HG03103 (cell line): ENCODE measurements at regions not wholly inside any gene's neighbourhood (a gene's known extent, or its start where the extent isn't known, plus 50 kb on each side); places are given as distances from the start of the nearest gene placed in this dataset.

Source experiments
- ATAC-seq: cut with Tn5 transposase; IDR thresholded peaks from one replicate; pipeline ENCODE4 v1.9.1; 2021; ENCODE audit warnings: low read depth; ENCODE audit not compliant: unreplicated experiment

DNA sequence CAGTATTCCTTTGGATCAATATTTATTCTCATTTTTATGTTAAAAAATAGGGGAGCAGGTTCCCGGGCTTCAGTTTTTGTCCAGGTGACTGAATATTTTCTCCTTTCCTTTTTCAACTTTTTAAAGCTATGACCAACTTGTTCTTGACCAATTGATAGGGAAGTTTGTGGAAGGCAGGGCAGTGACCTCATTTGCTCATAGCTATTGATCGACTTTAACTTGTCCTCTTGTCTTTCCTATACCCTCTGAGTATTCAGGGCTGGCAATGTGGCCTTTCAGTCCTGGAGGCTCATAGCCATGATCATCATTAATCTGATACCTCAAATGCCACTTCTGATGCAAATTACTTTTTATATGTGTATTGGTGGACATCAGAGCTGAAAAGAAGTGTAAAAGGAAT lies 448.8 kb downstream of the KIF16B start:
- ATAC-seq: no peak

DNA sequence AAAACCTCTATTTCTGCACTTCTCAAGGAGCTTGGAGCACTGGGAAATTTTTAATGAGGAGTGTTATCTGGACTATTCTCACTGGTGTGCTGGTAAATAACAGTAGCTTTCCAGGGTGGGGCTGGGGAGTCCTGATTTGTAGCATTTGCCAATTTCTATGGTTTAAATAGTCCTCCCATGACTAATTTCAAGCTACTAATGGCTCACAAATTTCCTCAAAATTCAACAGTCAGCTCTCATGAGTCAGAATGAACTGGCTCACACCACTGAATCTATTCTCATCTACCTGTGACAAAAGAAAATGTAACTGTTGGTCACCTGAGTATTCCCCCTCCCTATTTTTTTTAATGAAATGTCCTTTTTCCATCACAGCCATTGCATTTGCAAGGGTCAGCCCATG lies 449.6 kb downstream of the KIF16B start:
- no peak for ATAC-seq

DNA sequence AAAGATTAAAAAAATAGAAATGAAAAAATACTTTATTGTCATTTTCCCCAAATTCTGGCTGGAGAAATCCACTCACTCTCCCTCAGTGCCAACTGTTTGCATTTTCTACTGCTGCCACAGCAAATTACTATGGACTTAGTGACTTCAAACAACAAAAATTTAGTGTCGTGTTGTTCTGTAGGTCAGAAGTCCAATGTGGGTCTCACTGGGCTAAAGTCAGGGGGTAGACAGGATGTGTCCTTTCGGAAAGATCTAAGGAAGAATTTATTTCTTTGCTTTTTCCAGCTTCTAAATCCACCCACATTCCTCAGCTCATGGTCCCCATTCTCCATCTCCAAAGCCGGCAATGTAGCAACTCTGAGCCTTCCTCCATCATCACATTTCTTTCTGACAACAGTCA lies 453.3 kb downstream of the KIF16B start:
- ATAC-seq: no peak

DNA sequence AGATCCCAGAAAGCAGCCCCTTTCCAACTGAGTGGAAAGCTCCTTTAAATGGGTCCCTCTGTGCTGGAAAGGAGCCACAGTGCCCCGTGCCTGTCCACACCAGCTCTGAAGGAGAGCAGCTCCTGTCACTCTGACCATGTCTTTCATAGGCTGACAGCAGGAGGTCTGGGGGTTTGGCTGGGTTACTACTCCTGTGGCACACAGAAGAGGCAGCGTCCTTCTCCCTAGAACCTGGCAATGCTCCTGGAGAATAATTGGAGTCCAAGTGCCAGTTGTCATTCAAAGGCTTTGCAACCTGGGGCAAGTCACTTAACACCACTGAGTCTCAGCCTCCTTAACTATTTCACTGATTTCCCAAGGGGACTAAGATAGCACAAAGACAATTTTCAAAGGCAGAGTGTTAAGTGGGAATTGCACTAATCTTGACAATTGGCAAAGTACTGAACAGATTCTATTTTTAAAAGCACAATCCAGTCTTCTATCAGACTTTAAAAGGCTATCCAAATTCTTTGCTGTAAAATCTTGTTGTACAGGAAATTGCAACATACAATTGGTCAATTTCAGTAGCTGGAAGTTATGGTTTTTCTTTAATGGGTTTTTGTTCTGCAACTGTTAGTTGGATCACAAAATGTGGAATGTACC lies 457.2 kb downstream of the KIF16B start:
- ATAC-seq: no peak

- no peak for ATAC-seq
Measured at GRCh38 chr20:16113736-16114135, 459.5 kb downstream of the KIF16B start.

GRCh38 chr20:16111852-16112412 lies 461.3 kb downstream of the KIF16B start:
- no peak for ATAC-seq

DNA sequence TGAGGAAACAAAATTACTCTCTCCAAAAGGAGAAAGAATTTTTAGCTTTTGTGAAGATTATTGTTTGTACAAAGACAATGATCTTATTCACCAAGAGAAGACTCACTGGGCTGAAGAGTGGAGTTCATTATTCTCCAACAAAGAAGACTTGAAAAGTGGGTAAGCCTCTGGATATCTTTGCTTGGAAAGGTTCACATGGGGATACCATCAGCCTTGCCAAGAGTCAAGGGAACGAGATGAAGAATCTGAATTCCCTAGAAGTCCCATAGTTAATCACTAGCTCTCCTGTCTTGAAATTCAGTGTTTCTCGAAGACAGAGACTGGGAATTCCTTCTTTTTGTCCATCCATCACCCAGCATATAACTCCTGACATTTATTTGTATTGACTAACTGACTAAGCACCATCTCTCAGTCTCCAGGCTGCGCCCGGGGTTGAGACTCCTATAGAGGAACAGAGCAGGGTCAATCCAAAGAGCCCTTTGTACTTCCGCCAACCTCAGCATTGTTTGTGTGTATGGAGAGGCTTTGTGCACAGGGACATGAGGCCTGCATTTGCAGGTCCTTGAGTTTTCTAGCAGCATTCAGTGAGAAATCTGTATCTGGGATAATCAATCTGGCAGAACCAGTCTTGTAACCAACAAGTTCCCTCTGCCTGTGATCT lies 461.9 kb downstream of the KIF16B start:
- no peak for ATAC-seq

DNA sequence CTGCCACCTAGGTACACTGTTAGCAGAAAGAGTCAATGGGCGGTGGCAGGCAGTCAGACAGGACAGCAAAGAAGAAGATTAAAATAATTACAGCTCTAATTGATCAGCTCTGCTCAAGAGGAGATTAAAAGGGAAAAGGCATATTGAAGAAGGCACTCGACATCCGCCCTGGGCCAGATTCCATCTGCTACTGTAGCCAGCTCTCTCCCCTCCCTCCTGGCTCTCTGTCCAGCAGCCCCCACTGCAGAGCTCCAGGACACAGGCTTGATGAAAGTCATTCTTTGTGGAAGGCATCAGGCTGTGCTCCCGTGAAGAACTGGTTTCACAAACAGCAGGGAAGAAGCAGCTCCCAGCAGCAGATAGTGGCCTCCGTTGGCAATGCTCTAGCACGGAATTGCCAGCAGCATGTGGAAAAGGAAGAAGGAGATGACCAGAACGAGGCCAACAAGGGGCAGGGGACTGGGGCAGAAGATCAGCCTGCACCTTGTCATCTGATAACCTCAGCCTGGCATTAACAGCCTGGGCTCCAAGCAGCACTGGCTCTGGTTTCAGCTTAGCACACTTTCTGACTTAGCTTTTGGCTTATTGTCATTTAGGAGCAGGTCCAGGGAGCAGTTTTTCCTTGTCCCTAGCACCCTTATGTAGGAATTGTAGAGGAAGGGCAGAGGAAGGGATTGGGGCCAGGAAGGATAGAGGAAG lies 465.9 kb downstream of the KIF16B start:
- ATAC-seq: no peak

DNA sequence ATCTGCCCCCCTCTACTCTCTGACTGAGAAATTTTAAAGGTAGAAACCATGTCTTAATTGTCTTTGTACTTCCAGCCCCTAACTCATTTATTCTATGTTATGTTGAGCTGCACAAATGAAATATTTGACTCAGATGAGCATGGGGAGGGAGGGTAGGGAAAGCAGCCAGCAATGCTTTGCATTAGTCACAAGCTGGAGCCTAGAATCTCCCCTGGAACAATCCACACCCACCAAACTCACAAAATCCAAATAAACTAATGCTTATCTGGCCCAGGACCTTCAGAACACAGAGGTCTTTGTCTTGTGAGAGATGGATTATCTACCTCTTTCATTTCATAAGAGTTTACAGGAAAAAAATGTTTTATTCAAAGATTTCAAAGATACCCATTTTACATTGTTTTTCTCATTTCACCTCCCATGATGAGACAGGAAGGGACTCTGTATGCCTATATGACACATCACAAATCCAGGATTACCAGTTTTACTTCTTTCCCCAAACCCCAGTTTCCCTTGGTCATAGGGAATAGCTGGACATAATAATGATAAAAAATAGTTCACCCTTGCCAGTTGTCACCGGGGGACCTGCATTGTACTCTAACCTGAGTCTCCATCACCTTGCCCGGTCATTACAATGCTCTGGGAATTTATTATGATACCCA lies 466.9 kb downstream of the KIF16B start:
- no peak for ATAC-seq

- no peak for ATAC-seq
Measured at GRCh38 chr20:16104783-16105182, 468.5 kb downstream of the KIF16B start.
